ENCODE measurements at regions not wholly inside any gene's neighbourhood (a gene's known extent, or its start where the extent isn't known, plus 50 kb on each side); places are given as distances from the start of the nearest gene placed in this dataset.

- FAIRE-seq (no peak), DNase-seq (ENCODE audit: insufficient read length, low spot score) (no peak)
- TF ChIP-seq POLR2A (IDR thresholded peaks at IDR 0.05; ENCODE audit: low read depth, low read length) (no peak), SPI1 (IDR thresholded peaks at IDR 0.05; ENCODE audit: low read depth, low read length) (no peak), TAF1 (IDR thresholded peaks at IDR 0.05; ENCODE audit: low read depth, low read length) (no peak), PAX5 (IDR thresholded peaks at IDR 0.05; ENCODE audit: insufficient read depth, low read length, severe bottlenecking) (no peak), POLR2AphosphoS5 (IDR thresholded peaks at IDR 0.05; ENCODE audit: low read depth, low read length) (no peak), POU2F2 (IDR thresholded peaks at IDR 0.05; ENCODE audit: low read depth, low read length) (no peak)
Measured at GRCh38 chr12:118912697-118913270, 68.6 kb upstream of the SRRM4 start.

- DNase-seq (ENCODE audit: insufficient read length, low spot score) (no peak), FAIRE-seq (no peak)
- TF ChIP-seq TAF1 (IDR thresholded peaks at IDR 0.05; ENCODE audit: low read depth, low read length) (no peak), POU2F2 (IDR thresholded peaks at IDR 0.05; ENCODE audit: low read depth, low read length) (no peak), POLR2A (IDR thresholded peaks at IDR 0.05; ENCODE audit: low read depth, low read length) (no peak)
Measured at GRCh38 chr12:118921761-118922160, 59.6 kb upstream of the SRRM4 start.

DNA sequence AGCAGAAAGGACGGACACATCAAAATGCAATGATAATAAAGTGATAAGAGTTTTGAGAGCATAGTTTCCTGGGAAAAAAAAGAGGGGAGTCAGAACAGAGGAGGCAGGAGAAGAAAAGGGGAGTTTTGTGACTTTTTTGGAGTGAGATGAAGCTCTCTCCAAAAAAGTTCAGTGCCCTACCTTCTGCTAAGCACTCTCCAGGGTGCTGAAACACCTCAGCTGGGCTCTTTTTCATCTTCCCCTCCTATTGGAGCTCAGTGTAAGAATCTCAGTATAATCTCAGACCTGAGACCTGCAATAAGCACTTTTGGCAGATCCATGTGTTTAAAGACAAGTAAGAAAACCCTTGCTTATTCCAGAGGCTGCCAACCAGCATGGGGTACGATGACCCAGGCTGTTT lies 58.9 kb upstream of the SRRM4 start:
- FAIRE-seq (no peak), DNase-seq (ENCODE audit: insufficient read length, low spot score) (no peak)
- TF ChIP-seq TAF1 (IDR thresholded peaks at IDR 0.05; ENCODE audit: low read depth, low read length) = no peak
- TF ChIP-seq POLR2AphosphoS5 (IDR thresholded peaks at IDR 0.05; ENCODE audit: low read depth, low read length) = no peak
- TF ChIP-seq POLR2A (IDR thresholded peaks at IDR 0.05; ENCODE audit: low read depth, low read length) = no peak
- TF ChIP-seq SPI1 (IDR thresholded peaks at IDR 0.05; ENCODE audit: low read depth, low read length) = no peak
- no peak for TF ChIP-seq PAX5 (IDR thresholded peaks at IDR 0.05; ENCODE audit: insufficient read depth, low read length, severe bottlenecking)
- no peak for TF ChIP-seq POU2F2 (IDR thresholded peaks at IDR 0.05; ENCODE audit: low read depth, low read length)

DNA sequence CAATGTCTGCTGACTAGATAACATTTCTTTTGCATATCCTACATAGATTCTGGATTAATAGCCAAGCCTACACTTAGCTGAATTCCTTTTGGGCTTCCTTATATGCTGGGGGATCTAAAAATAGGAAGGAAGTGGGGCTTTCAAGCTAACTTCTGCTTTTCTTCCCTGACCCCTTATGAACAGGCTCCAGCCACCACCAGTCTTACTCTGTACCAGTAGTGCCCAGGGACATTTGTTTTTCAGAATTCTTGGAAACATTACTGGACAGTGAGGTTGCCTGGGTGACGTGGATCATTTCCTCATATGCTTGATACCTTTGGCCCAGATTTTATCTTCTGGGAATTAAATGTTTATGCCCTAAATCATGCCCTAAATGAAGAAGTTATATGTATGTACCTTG lies 55.9 kb upstream of the SRRM4 start:
- TF ChIP-seq POLR2A (IDR thresholded peaks at IDR 0.05; ENCODE audit: low read depth, low read length) (no peak), POLR2AphosphoS5 (IDR thresholded peaks at IDR 0.05; ENCODE audit: low read depth, low read length) (no peak)
- DNase-seq (ENCODE audit: insufficient read length, low spot score) (no peak), FAIRE-seq (no peak)

GRCh38 chr12:118925826-118926225 lies 55.5 kb upstream of the SRRM4 start:
- TF ChIP-seq PAX5 (IDR thresholded peaks at IDR 0.05; ENCODE audit: insufficient read depth, low read length, severe bottlenecking) = no peak
- no peak for TF ChIP-seq TAF1 (IDR thresholded peaks at IDR 0.05; ENCODE audit: low read depth, low read length)
- no peak for TF ChIP-seq POLR2A (IDR thresholded peaks at IDR 0.05; ENCODE audit: low read depth, low read length)
- no peak for TF ChIP-seq POU2F2 (IDR thresholded peaks at IDR 0.05; ENCODE audit: low read depth, low read length)
- no peak for TF ChIP-seq POLR2AphosphoS5 (IDR thresholded peaks at IDR 0.05; ENCODE audit: low read depth, low read length)
- TF ChIP-seq SPI1 (IDR thresholded peaks at IDR 0.05; ENCODE audit: low read depth, low read length) = no peak
- DNase-seq (ENCODE audit: insufficient read length, low spot score) = no peak
- no peak for FAIRE-seq

Measured in GM12891 (cell line).